ENCODE measurements at regions not wholly inside any gene's neighbourhood (a gene's known extent, or its start where the extent isn't known, plus 50 kb on each side); places are given as distances from the start of the nearest gene placed in this dataset.
A peak's percentile ranks its signal among the peaks of the same experiment; 100 is the strongest.

DNA sequence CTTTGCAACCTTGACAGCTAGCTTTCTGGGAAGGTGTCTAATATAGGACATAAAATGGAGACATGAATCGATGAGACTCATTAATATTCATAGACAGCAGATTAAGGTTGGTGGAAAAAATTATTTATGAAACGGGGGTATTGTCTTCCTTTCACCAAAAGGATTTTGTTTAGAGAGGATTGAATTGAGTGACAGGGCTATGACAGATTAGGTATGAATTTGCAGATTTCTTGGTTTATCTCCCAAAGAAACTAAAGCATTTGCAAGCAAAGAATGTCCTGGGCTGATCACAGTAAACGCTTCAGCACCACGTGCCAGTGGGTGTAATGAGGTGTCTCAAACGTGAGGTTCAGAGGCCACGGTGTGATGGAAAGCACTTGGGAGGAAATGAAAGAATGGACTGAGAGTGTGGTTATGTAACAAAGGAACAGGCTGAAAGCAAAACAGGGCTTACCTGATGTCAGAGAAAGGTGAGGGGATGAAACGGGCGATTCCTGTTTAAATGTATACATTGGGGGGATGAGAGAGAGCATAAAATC, 329.2 kb upstream of the NPVF start:
- Histone ChIP-seq H3K4me3 (ENCODE audit: low read length) (no peak overlapping the region), H3K9ac (ENCODE audit: low read length) (no peak overlapping the region), H3K9me2 (replicated peaks; ENCODE audit: insufficient read depth, low read length) (no peaks in the 10 kb centered on the region), H4K20me1 (ENCODE audit: insufficient read depth, low read depth, low read length) (no peaks in the 10 kb centered on the region), H3K79me2 (ENCODE audit: low read length) (no peaks in the 10 kb centered on the region), H3K4me2 (ENCODE audit: low read depth, low read length, poor library complexity, severe bottlenecking) (no peak overlapping the region), H3K27ac (ENCODE audit: low read length) (no peak overlapping the region), H3K9me3 (ENCODE audit: low read length) (peaks cover 3% of the 10 kb centered on the region; the same call in 1 of the 2 replicates), H3K4me1 (ENCODE audit: low read length) (no peaks in the 10 kb centered on the region), H3K27me3 (ENCODE audit: low read length) (no peaks in the 10 kb centered on the region; the same call in 1 of the 2 replicates), H3K36me3 (ENCODE audit: insufficient read depth, low read length) (no peaks in the 10 kb centered on the region), H2AFZ (ENCODE audit: low read length) (no peak overlapping the region)
- DNase-seq: no peak

DNA sequence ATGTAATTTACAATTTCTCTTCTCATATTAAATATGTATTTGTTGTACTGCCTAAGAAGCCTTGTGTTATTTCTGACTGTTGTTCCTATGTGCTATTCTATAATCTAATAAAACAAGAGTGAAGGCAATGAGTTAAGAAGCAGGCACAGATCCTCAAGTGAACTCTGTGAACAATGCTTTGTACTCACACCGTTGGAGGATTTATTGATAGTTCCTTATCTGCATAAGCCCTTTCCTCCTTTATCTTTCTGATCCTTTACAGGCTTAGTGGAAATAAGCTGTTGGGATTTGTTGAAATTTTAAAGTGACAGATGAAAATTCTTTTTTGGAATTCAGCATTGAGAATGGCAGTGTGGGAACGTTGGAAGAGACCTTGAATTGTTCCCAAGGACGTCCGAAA, 329.6 kb upstream of the NPVF start:
- H3K79me2 ChIP-seq (ENCODE audit: low read length): no peaks in the 10 kb centered on the region

DNA sequence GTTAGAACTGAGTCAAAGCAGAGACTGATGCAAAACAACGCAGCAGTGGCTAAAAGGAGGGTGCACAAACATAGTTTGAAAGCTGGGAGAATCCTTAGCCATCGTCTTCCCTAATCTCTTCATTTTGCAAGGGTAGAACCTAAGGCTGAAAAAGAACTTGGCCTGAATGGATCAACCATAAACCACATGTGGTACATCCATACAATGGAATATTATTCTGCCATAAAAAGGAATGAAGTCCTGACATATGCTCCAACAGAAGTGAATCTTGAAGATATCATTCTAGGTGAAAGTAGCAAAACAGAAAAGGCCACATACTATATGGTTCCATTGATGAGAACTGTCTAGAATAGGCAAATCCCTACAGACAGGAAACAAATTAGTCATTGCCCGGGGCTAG, 330.3 kb upstream of the NPVF start:
- Histone ChIP-seq H3K4me1 (ENCODE audit: low read length) (no peaks in the 10 kb centered on the region), H3K27me3 (ENCODE audit: low read length) (no peaks in the 10 kb centered on the region; the same call in 1 of the 2 replicates), H3K79me2 (ENCODE audit: low read length) (no peaks in the 10 kb centered on the region), H2AFZ (ENCODE audit: low read length) (no peak overlapping the region), H3K9me2 (replicated peaks; ENCODE audit: insufficient read depth, low read length) (no peaks in the 10 kb centered on the region), H3K9ac (ENCODE audit: low read length) (no peak overlapping the region), H3K36me3 (ENCODE audit: insufficient read depth, low read length) (no peaks in the 10 kb centered on the region), H4K20me1 (ENCODE audit: insufficient read depth, low read depth, low read length) (no peaks in the 10 kb centered on the region), H3K9me3 (ENCODE audit: low read length) (peaks cover 3% of the 10 kb centered on the region; the same call in 1 of the 2 replicates), H3K4me3 (ENCODE audit: low read length) (no peak overlapping the region), H3K4me2 (ENCODE audit: low read depth, low read length, poor library complexity, severe bottlenecking) (no peak overlapping the region), H3K27ac (ENCODE audit: low read length) (no peak overlapping the region)
- DNase-seq: no peak

More for the DNA sequence above, 329.6 kb upstream of the NPVF start:
- Histone ChIP-seq H3K9me2 (replicated peaks; ENCODE audit: insufficient read depth, low read length) (no peaks in the 10 kb centered on the region), H3K9me3 (ENCODE audit: low read length) (peaks cover 3% of the 10 kb centered on the region; the same call in 1 of the 2 replicates), H3K9ac (ENCODE audit: low read length) (no peak overlapping the region), H3K36me3 (ENCODE audit: insufficient read depth, low read length) (no peaks in the 10 kb centered on the region), H3K4me3 (ENCODE audit: low read length) (no peak overlapping the region), H3K4me2 (ENCODE audit: low read depth, low read length, poor library complexity, severe bottlenecking) (no peak overlapping the region), H3K27ac (ENCODE audit: low read length) (no peak overlapping the region), H4K20me1 (ENCODE audit: insufficient read depth, low read depth, low read length) (no peaks in the 10 kb centered on the region), H3K4me1 (ENCODE audit: low read length) (no peaks in the 10 kb centered on the region), H3K27me3 (ENCODE audit: low read length) (no peaks in the 10 kb centered on the region; the same call in 1 of the 2 replicates), H2AFZ (ENCODE audit: low read length) (no peak overlapping the region)
- DNase-seq: no peak

GRCh38 chr7:25559581-25560367, 331.5 kb upstream of the NPVF start:
- Histone ChIP-seq H3K36me3 (ENCODE audit: insufficient read depth, low read length) (no peaks in the 10 kb centered on the region), H3K9me3 (ENCODE audit: low read length) (peaks cover 3% of the 10 kb centered on the region; the same call in 1 of the 2 replicates), H3K4me3 (ENCODE audit: low read length) (no peak overlapping the region), H2AFZ (ENCODE audit: low read length) (no peak overlapping the region), H3K27ac (ENCODE audit: low read length) (no peak overlapping the region), H3K9me2 (replicated peaks; ENCODE audit: insufficient read depth, low read length) (no peaks in the 10 kb centered on the region), H4K20me1 (ENCODE audit: insufficient read depth, low read depth, low read length) (no peaks in the 10 kb centered on the region), H3K27me3 (ENCODE audit: low read length) (no peaks in the 10 kb centered on the region; the same call in 1 of the 2 replicates), H3K4me2 (ENCODE audit: low read depth, low read length, poor library complexity, severe bottlenecking) (no peak overlapping the region), H3K9ac (ENCODE audit: low read length) (no peak overlapping the region), H3K79me2 (ENCODE audit: low read length) (no peaks in the 10 kb centered on the region), H3K4me1 (ENCODE audit: low read length) (no peaks in the 10 kb centered on the region)
- DNase-seq: no peak

GRCh38 chr7:25562673-25563182, 334.4 kb upstream of the NPVF start:
- no peaks in the 10 kb centered on the region for H3K79me2 ChIP-seq (ENCODE audit: low read length)
- no peak for DNase-seq
- no peak overlapping the region for H3K4me2 ChIP-seq (ENCODE audit: low read depth, low read length, poor library complexity, severe bottlenecking)
- H2AFZ ChIP-seq (ENCODE audit: low read length): no peak overlapping the region
- H3K9ac ChIP-seq (ENCODE audit: low read length): no peak overlapping the region
- H3K36me3 ChIP-seq (ENCODE audit: insufficient read depth, low read length): no peaks in the 10 kb centered on the region
- H4K20me1 ChIP-seq (ENCODE audit: insufficient read depth, low read depth, low read length): no peaks in the 10 kb centered on the region
- no peaks in the 10 kb centered on the region; the same call in 1 of the 2 replicates for H3K27me3 ChIP-seq (ENCODE audit: low read length)
- H3K4me1 ChIP-seq (ENCODE audit: low read length): no peaks in the 10 kb centered on the region
- peaks cover 3% of the 10 kb centered on the region; the same call in 1 of the 2 replicates for H3K9me3 ChIP-seq (ENCODE audit: low read length)
- H3K4me3 ChIP-seq (ENCODE audit: low read length): no peak overlapping the region
- no peaks in the 10 kb centered on the region for H3K9me2 ChIP-seq (replicated peaks; ENCODE audit: insufficient read depth, low read length)
- H3K27ac ChIP-seq (ENCODE audit: low read length): no peak overlapping the region

DNA sequence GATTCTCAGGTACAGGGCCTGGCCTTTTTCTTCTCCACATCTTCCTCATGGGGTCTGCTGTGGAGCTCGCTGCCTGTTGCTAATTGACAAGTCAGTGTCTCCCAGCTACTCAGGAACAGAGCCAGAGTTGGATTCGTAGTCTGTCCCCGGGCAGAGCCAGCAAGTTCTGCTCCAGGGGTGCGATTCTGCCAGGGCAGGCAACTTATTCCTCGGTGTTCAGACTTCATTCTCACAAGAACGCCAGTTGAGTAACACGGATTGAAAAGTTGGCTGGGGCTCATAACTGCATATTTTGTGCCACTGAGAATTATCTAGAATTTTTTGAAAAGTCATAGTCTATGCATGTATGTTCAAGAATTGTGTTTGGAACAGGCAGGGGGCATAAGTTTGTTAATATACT, 336.7 kb upstream of the NPVF start:
- DNase-seq: no peak
- H3K79me2 ChIP-seq (ENCODE audit: low read length): no peaks in the 10 kb centered on the region
- no peaks in the 10 kb centered on the region for H3K9me2 ChIP-seq (replicated peaks; ENCODE audit: insufficient read depth, low read length)
- no peak overlapping the region for H2AFZ ChIP-seq (ENCODE audit: low read length)
- no peak overlapping the region for H3K4me2 ChIP-seq (ENCODE audit: low read depth, low read length, poor library complexity, severe bottlenecking)
- H3K27ac ChIP-seq (ENCODE audit: low read length): no peak overlapping the region
- H3K36me3 ChIP-seq (ENCODE audit: insufficient read depth, low read length): no peaks in the 10 kb centered on the region
- H3K4me3 ChIP-seq (ENCODE audit: low read length): no peak overlapping the region
- H3K4me1 ChIP-seq (ENCODE audit: low read length): no peaks in the 10 kb centered on the region
- H4K20me1 ChIP-seq (ENCODE audit: insufficient read depth, low read depth, low read length): no peaks in the 10 kb centered on the region
- H3K27me3 ChIP-seq (ENCODE audit: low read length): no peaks in the 10 kb centered on the region
- H3K9me3 ChIP-seq (ENCODE audit: low read length): no peaks in the 10 kb centered on the region
- no peak overlapping the region for H3K9ac ChIP-seq (ENCODE audit: low read length)

GRCh38 chr7:25565949-25566348, 337.7 kb upstream of the NPVF start:
- H3K4me3 ChIP-seq (ENCODE audit: low read length): no peak overlapping the region
- no peak overlapping the region for H2AFZ ChIP-seq (ENCODE audit: low read length)
- peak; percentile 84 for DNase-seq
- no peak overlapping the region for H3K27ac ChIP-seq (ENCODE audit: low read length)
- no peaks in the 10 kb centered on the region for H3K79me2 ChIP-seq (ENCODE audit: low read length)
- H3K9ac ChIP-seq (ENCODE audit: low read length): no peak overlapping the region
- no peaks in the 10 kb centered on the region for H3K27me3 ChIP-seq (ENCODE audit: low read length)
- H3K9me3 ChIP-seq (ENCODE audit: low read length): no peaks in the 10 kb centered on the region
- H3K4me1 ChIP-seq (ENCODE audit: low read length): no peaks in the 10 kb centered on the region
- no peaks in the 10 kb centered on the region for H3K9me2 ChIP-seq (replicated peaks; ENCODE audit: insufficient read depth, low read length)
- no peak overlapping the region for H3K4me2 ChIP-seq (ENCODE audit: low read depth, low read length, poor library complexity, severe bottlenecking)
- no peaks in the 10 kb centered on the region for H4K20me1 ChIP-seq (ENCODE audit: insufficient read depth, low read depth, low read length)
- H3K36me3 ChIP-seq (ENCODE audit: insufficient read depth, low read length): no peaks in the 10 kb centered on the region

GRCh38 chr7:25567430-25567829, 339.1 kb upstream of the NPVF start:
- H3K9ac ChIP-seq (ENCODE audit: low read length): no peak overlapping the region
- no peak overlapping the region for H3K4me2 ChIP-seq (ENCODE audit: low read depth, low read length, poor library complexity, severe bottlenecking)
- no peak for DNase-seq
- no peaks in the 10 kb centered on the region for H3K4me1 ChIP-seq (ENCODE audit: low read length)
- no peaks in the 10 kb centered on the region for H3K36me3 ChIP-seq (ENCODE audit: insufficient read depth, low read length)
- H3K4me3 ChIP-seq (ENCODE audit: low read length): no peak overlapping the region
- no peak overlapping the region for H3K27ac ChIP-seq (ENCODE audit: low read length)
- no peaks in the 10 kb centered on the region for H3K79me2 ChIP-seq (ENCODE audit: low read length)
- H3K27me3 ChIP-seq (ENCODE audit: low read length): no peaks in the 10 kb centered on the region
- H3K9me2 ChIP-seq (replicated peaks; ENCODE audit: insufficient read depth, low read length): no peaks in the 10 kb centered on the region
- H4K20me1 ChIP-seq (ENCODE audit: insufficient read depth, low read depth, low read length): no peaks in the 10 kb centered on the region
- no peaks in the 10 kb centered on the region for H3K9me3 ChIP-seq (ENCODE audit: low read length)
- no peak overlapping the region for H2AFZ ChIP-seq (ENCODE audit: low read length)
